ENCODE measurements at regions not wholly inside any gene's neighbourhood (a gene's known extent, or its start where the extent isn't known, plus 50 kb on each side); places are given as distances from the start of the nearest gene placed in this dataset.

- TF ChIP-seq CTCF (IDR thresholded peaks at IDR 0.05; ENCODE audit: low read depth, low read length, missing input control) (no peak), SP1 (IDR thresholded peaks at IDR 0.05) (no peak), FOXA1 (IDR thresholded peaks at IDR 0.05) (no peak), ATF3 (IDR thresholded peaks at IDR 0.05) (no peak), GABPA (IDR thresholded peaks at IDR 0.05 in 1 of 2, conservative IDR thresholded peaks at IDR 0.05 in 1 of 2) (no peak), REST (IDR thresholded peaks at IDR 0.05) (no peak)
Measured at GRCh38 chr18:46373791-46374190, 269.6 kb downstream of the HAUS1 start.

All from liver (tissue), 3 donors.